ENCODE measurements at regions not wholly inside any gene's neighbourhood (a gene's known extent, or its start where the extent isn't known, plus 50 kb on each side); places are given as distances from the start of the nearest gene placed in this dataset.
"Not testable (repeated sequence)": the region's sequence is repeated elsewhere in the genome, so short reads cannot be mapped to it uniquely, and the experiment has no call there.

DNA sequence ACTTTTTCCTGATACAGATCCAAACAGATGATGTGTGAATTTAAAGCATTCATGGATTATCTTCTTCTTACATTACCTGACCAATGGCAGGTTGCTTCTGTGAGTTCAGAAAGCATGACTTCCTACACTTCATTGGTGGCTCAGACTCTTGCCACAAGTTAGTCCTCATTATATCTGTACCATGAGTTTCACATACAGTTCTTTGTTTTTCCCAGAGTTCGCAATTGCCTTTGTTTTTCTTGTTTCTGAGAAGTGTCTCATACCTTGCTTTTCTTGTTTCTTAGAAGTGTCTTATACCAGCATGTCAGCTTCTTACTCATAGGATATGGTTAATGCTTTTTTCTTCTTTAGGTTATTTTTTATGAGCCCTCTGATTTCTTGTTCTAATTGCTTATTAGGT lies 133.8 kb upstream of the TLE3 start:
- no peak for DNase-seq (ENCODE audit: low read depth)

- DNase-seq (ENCODE audit: low read depth): not testable (repeated sequence)
Observed at GRCh38 chr15:70227918-70228317, 130.2 kb upstream of the TLE3 start.

DNA sequence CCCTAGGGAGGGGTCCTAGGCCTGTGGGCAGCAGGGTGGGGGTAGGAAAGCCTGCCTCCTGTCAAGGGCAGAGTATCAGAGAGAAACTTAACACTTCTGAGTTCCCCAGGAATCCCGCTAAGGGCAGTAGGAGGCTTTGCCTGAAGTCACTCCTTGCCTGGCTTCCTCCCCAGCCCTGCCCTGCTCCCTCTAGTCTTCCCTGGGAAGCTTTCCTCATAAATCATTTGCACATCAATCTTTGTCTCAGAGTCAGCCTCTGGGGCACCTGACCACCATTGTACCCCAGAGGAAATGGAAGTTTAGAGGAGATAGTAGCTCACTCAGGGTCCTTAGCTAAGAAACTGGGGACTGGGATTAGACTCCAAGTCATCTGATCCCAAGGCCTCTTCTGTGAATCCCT lies 129.4 kb upstream of the TLE3 start:
- no peak for DNase-seq (ENCODE audit: low read depth)

DNA sequence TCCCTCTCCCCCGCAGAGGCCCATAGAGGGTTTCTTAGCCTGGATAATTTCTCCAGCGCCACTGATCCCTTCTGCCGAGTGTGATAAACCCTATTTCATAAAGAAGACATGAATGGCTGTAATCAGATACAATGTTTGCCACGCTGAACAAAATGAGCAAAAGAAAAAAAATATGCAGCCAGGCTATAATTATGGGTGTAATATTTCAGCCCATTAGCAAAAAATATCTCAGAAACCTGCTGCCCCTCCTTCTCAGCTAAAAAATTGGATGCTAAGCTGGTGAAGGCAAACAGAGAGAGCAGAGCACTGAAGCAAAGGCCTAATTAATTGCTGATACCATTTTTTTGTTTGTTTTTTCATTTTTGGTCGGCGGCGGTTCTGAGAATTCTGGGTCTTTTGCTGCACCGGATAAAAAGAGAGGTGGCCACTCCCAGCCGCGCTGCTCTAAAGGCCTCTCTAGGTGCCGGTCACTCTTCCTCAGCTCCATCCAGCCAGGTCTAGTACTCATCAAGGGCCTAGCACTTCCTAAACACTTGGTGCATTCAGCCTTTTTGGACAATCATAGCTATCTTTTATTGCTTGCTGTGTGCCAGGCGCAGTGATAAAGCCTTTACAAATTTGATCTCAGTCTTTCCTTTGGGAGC lies 128.7 kb upstream of the TLE3 start:
- no peak for DNase-seq (ENCODE audit: low read depth)

DNA sequence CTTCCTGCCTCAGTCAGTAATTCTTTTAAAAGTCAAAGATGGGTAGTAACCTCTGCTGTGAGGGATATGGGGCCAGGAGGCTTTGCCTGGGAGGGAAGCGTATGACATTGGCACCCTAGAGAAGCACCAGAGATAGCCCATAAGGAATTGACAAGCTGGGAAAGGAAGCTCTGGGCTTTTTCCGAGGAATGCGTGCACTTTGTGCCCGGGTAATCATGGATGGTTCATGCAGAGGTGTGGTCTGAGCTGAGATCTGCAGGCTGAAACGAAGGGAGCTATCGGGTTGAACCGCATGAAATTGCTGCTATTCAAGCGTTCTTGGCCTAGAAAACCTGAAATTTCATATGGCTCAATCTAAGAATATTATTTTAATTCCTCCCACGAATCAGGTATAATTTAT lies 127.7 kb upstream of the TLE3 start:
- DNase-seq (ENCODE audit: low read depth): no peak

GRCh38 chr15:70222606-70223005 lies 124.9 kb upstream of the TLE3 start:
- no peak for DNase-seq (ENCODE audit: low read depth)

DNA sequence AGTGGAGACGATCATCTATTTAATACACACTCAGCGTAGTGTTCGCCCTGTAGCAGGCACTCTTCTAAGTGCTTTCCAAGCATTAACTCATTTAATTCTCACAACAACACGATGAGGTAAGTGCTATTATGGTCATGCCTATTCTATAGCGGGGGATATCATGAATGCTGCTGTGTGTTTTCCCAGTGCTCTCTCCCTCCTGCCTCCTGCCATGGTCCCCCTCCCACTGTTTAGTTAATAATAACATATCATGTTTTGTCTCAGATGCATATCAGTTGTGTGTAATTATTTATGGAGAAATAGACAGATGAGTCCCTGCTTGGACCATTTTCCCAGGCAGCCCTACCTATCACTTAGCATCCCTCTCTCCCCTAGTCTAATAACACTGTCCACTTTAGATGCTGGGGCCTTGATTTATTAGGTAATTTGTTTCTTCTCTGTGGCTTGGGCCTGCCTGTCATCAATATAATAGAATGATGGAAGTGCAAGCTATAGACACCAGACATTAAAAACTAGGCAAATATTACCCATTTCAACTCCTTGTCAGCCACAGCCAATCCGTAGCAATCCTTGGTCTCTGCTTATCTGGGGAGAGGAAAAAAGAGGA lies 122.9 kb upstream of the TLE3 start:
- no peak for DNase-seq (ENCODE audit: low read depth)

DNA sequence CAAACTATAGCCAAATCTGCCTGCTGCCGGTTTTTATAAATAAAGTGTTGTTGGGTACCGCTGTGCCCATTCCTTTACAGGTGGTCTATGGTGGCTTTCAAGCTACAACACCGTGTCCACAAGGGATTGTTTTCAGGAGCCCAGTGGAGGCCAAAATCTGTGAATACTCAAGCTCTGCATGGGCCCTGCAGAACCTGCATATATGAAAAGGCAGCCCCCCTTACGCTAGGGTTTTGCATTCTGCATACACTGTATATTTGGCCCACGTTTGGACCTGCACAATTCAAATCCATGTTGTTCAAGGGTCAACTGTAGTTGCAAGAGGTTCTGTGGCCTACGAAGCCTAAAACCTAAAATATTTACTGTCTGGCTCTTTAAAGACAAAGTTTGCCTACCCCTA lies 122.2 kb upstream of the TLE3 start:
- DNase-seq (ENCODE audit: low read depth): no peak

DNA sequence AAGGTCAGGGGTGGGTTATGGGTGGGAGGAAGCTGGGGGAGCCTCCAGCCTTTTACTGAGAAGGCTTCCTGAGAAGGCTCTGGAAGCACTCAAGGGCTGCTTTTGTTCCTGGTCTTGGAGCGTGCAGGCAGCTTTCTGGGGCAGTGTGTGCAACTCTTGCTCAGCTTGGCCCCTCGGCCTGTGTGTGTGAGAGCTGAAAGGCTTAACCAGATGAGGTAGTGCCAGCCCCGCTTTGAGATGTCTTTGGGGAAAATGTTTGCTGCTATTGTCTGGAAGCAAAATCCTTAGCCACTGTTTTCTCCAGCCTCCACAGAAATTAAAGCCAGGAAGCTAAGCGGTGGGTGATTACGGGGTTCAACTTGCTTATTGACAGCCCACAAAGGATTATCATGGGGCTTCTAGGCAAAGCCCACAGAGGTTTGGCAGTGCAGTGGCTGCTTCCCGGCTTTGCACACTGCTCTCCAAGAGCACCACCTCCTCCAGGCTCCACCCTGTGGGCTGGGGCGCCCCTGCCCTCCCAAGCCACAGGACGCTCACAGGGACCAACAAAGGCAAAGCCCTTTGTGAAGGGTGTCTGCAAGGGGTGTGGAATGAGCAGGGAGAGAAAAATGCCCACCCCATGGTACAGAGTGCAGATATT lies 121.7 kb upstream of the TLE3 start:
- DNase-seq (ENCODE audit: low read depth): no peak

DNA sequence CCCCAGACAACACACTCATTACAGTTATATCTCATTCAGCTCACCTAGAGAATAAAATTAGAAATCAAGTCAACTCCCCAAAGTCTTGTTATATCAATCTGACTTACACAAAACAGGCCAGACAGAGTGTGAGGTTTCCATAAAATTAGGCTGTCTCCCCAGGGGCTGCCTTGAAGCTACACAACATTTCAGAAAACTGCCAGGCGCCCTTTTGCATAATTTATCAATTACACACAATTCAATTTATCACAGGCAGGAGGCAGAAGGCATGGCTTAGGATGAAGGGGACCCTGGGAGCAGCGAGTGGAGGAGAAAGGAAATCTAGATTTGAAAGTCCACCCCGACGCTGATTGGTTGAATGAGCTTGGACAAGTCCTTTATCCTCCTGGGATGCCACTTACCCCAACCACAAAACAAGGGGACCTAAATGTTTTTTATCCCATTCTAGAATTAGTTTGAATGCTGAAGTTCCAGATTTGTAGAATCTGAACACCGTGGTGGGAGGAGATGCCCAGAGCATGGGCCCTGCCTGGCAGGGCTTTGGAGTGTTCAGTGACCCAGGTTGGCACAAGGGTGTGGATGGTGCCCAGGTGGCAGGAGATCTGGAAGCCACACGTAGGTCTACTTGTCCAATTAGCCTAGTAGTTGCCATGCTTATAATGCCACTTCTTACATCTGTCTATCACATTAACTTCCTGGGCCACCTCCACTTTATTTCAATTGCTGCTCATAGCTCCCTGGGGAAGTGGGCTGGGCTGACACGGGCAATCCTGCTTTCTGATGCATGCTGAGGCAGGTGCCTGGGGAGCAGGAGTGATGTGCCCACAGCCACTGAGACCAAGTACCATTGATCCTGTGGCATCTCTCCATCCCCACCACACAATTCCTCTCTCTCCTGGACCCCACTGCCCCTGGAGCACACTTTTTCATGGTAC lies 119.8 kb upstream of the TLE3 start:
- no peak for DNase-seq (ENCODE audit: low read depth)

DNA sequence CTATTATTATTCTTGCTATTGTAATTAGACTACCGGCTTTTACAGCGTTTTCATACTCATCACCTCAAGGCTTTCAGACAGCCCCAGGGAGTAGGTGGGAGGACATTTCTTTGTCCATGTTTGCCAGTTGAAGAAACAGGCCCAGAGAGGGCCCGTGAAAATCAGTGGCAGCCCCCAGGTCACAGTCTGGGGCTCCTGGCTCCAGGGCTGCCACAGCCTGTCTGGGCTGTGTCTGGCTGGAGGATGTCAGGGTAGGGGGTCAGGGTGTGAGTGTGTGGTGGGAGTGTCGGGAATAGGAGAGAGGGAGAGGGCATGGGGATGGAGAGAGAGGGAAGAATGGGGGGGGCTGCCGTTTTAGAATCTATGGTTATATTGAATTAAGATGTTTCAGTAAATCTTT lies 118.2 kb upstream of the TLE3 start:
- no peak for DNase-seq (ENCODE audit: low read depth)

- DNase-seq (ENCODE audit: low read depth): no peak
Observed at GRCh38 chr15:70214941-70215635, 117.4 kb upstream of the TLE3 start.

- no peak for DNase-seq (ENCODE audit: low read depth)
Observed at GRCh38 chr15:70214276-70214675, 116.6 kb upstream of the TLE3 start.

- DNase-seq (ENCODE audit: low read depth): no peak
Observed at GRCh38 chr15:70213794-70214193, 116.1 kb upstream of the TLE3 start.

- DNase-seq (ENCODE audit: low read depth): no peak
Observed at GRCh38 chr15:70212963-70213315, 115.2 kb upstream of the TLE3 start.

DNA sequence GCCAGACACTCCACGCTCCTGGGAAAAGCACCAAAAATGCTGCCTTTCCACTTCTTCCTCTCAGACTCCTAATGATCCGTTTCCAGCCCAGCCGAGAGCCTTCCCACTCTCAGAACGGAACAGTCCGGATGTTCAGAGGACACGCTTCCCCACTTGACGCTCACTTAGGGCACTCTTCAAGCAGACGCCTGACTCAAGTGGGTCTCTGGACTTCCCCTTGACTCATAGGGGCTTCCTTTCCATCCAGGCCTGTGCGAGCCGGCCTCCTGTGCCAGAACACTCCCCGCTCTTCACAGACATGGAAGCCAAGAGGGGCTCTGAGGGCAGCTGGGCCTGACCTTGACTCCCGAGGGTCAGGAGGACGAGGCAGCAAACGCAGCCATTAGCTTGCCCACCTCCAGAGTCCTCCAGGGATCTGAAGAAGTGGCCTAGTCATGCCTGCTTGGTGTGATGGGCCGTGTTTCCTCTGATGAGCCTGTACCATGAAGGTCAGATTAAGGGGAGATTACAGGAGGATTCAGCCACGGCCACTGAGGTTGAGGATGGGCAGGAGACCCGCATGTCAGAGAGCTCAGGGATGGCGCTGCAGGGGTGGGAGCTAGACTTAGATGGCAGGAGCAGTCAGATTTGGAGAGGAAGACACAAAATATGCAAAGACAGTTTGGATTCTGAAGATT lies 114.7 kb upstream of the TLE3 start:
- no peak for DNase-seq (ENCODE audit: low read depth)

GRCh38 chr15:70210528-70210927 lies 112.8 kb upstream of the TLE3 start:
- DNase-seq (ENCODE audit: low read depth): no peak

- DNase-seq (ENCODE audit: low read depth): no peak
Observed at GRCh38 chr15:70210076-70210475, 112.4 kb upstream of the TLE3 start.

- no peak for DNase-seq (ENCODE audit: low read depth)
Observed at GRCh38 chr15:70209499-70209898, 111.8 kb upstream of the TLE3 start.

DNA sequence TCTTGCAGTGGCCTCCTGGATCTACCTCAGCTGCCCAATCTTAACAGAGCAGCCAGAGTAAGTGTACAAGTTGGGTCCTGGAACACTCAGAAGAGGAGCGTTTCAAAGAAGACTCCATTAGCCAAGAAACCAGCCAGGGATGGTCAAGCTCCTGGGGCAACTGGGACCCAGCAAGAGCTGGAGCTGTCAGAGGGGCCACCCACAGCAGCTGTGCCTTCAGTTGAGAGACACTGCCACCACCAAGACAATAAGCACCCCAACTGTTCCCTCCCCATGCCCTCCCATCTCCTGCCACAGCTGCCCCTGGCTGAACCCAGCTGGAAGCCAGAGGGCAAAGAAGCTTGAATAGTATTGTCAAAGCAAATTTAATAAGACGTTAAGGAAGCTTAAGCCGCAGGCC lies 110.6 kb upstream of the TLE3 start:
- DNase-seq (ENCODE audit: low read depth): no peak

DNA sequence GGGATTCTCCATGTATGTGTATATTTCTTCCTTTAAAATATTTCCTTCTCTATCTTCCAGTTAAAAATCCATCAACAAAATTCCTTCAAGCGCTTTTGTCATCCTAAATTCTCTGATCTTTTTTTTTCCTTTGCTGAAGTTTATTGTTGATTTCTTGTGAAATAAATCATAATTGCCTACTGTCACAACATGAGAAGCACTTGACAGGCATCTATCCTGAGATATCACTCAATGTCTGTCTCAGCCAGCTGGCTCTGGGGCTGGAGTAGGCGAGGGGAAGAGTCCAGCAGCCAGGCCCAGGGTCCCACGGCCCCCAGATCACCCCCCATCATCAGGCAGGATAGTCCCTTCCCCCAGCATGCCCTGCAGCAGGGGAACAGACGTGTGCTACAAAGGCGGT lies 109.0 kb upstream of the TLE3 start:
- no peak for DNase-seq (ENCODE audit: low read depth)

All from renal cortical epithelial cell (primary cell).